GM13976 (cell line): ENCODE measurements at regions not wholly inside any gene's neighbourhood (a gene's known extent, or its start where the extent isn't known, plus 50 kb on each side); places are given as distances from the start of the nearest gene placed in this dataset.

Experiments used
- DNase-seq: peaks from one replicate; pipeline ENCODE4 v3.0.0; 2012; ENCODE audit warnings: low spot score
- CTCF ChIP-seq: IDR thresholded peaks from 2 replicates; pipeline ENCODE4 v1.5.1; 2012; ENCODE audit warnings: borderline replicate concordance, mild to moderate bottlenecking; ENCODE audit not compliant: insufficient read depth; ENCODE audit errors: extremely low read depth, missing control alignments, control extremely low read depth
- in situ Hi-C: fragments of 300-500 bp; cut with MboI; formaldehyde crosslinking; loops from one replicate; pipeline ENCODE4 v1.12.0; 2022; ENCODE audit warnings: low sequenced_read_pairs, mixed read lengths, inconsistent platforms; ENCODE audit not compliant: unreplicated experiment

DNA sequence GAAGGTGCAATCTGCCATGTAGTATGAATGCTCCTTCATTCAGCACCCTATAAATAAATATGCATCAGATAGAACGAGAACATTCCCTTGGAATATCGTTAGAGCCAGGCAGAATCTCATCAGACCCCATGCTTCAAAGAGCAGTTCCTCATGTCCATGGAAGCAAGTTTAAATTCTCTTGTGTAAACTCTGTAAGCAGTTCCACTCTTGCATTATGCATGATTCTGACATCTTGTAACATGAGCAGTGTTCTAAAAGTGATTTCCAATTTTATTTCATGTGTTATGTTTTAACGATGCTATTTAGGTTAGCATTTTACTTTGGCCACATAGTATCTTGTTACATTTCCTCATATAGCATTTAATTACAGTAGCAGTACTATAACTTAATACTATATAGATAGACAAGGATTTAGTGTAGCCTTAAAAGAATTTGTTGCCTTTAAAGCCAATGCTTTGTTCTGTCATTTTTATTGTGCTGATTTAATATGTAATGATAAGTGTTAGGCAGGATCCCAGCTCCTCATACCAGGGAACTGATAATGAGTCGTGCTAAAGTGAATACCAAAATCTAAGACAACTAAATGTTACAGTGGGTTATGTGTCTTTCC lies 161.2 kb upstream of the NECTIN3 start:
- in situ Hi-C loops = no loop called here
- TF ChIP-seq CTCF = no peak
- DNase-seq = no peak

GRCh38 chr3:110918963-110919362 lies 152.7 kb upstream of the NECTIN3 start:
- no peak for DNase-seq
- in situ Hi-C loops = no loop called here
- TF ChIP-seq CTCF = no peak

- in situ Hi-C loops = no loop called here
- no peak for TF ChIP-seq CTCF
- no peak for DNase-seq
These were observed 145.8 kb upstream of the NECTIN3 start for GRCh38 chr3:110925798-110926197.

- no peak for DNase-seq
- in situ Hi-C loops = no loop called here
- TF ChIP-seq CTCF = no peak
These were observed 143.5 kb upstream of the NECTIN3 start for GRCh38 chr3:110928016-110928662.

- no peak for TF ChIP-seq CTCF
- DNase-seq = no peak
- in situ Hi-C loops = no loop called here
These were observed 141.8 kb upstream of the NECTIN3 start for GRCh38 chr3:110929816-110930215.

DNA sequence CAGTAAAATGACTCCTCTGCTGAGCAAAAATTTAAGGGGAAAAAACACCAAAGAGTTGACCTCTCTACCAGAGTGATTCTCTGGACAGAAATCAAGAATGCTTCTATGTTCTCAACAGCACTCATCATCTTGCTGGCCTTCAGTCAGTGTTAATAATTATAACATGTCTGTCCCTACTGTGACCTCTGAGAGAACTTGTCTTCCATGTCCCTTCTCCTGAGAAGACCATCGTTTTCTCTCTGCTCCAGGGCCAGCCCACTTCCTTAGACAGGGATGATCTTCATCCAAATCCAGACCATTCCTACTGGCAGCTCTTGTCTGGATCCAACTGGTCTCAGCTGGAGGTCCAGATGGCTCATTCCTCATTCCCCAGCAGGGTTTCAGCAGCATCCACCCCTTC lies 139.0 kb upstream of the NECTIN3 start:
- DNase-seq = no peak
- in situ Hi-C loops = no loop called here
- TF ChIP-seq CTCF = no peak

GRCh38 chr3:110933821-110934426 lies 137.7 kb upstream of the NECTIN3 start:
- DNase-seq = no peak
- in situ Hi-C loops = no loop called here
- no peak for TF ChIP-seq CTCF
